CD14-positive monocyte (primary cell): ENCODE measurements at regions not wholly inside any gene's neighbourhood (a gene's known extent, or its start where the extent isn't known, plus 50 kb on each side); places are given as distances from the start of the nearest gene placed in this dataset.

Experiments used
- DNase-seq, 3 donors: peaks; one replicate each; pipeline ENCODE4 v3.0.0-alpha.2; 2011 to 2022
- H2AFZ ChIP-seq: 2 replicates; pipeline ENCODE4 v1.6.0; 2012; ENCODE audit warnings: mild to moderate bottlenecking, low read depth, low read length, inconsistent platforms; ENCODE audit not compliant: insufficient read depth, poor library complexity, severe bottlenecking
- H3K27ac ChIP-seq, 2 donors: 1 replicate in 1 of 2; 2 replicates in 1 of 2; pipeline ENCODE4 v1.5.1; 2012 to 2013; ENCODE audit warnings: low read length in 2 of 2, control low read depth in 1 of 2, inconsistent platforms in 1 of 2, low read depth in 1 of 2, mild to moderate bottlenecking in 1 of 2
- H3K27me3 ChIP-seq, 2 donors: one replicate each; pipeline versions ENCODE4 v1.6.0 to v1.6.1; 2011 to 2013; ENCODE audit warnings: low read length in 2 of 2; ENCODE audit not compliant: control insufficient read depth in 2 of 2, insufficient read depth in 2 of 2
- H3K36me3 ChIP-seq, 2 donors: replicated peaks in 1 of 2; 1 replicate in 1 of 2; 2 replicates in 1 of 2; pipeline versions ENCODE4 v1.5.1 to v1.6.1; 2012 to 2013; ENCODE audit warnings: low read length in 2 of 2, control low read depth in 1 of 2, inconsistent platforms in 1 of 2, mild to moderate bottlenecking in 1 of 2; ENCODE audit not compliant: insufficient read depth in 2 of 2, control insufficient read depth in 1 of 2
- H3K4me1 ChIP-seq, 2 donors: 1 replicate in 1 of 2; 2 replicates in 1 of 2; pipeline versions ENCODE4 v1.5.1 to v1.6.1; 2012 to 2013; ENCODE audit warnings: low read length in 2 of 2, control low read depth in 1 of 2, inconsistent platforms in 1 of 2, mild to moderate bottlenecking in 1 of 2, moderate library complexity in 1 of 2; ENCODE audit not compliant: insufficient read depth in 2 of 2, control insufficient read depth in 1 of 2
- H3K4me2 ChIP-seq: replicated peaks from 2 replicates; pipeline ENCODE3; 2012; ENCODE audit warnings: low read length, moderate library complexity, mild to moderate bottlenecking; ENCODE audit not compliant: poor library complexity, severe bottlenecking; ENCODE audit errors: extremely low read depth
- H3K4me3 ChIP-seq, 3 experiments: fragments of 200-600 bp in 1 of 3; sonication (generic) in 1 of 3; replicated peaks in 1 of 3; 1 replicate in 2 of 3; 2 replicates in 1 of 3; pipeline ENCODE4 v1.5.1; 2011 to 2013; ENCODE audit warnings: low read length in 3 of 3, mild to moderate bottlenecking in 3 of 3, control low read depth in 2 of 3, low read depth in 2 of 3, inconsistent platforms in 1 of 3, moderate library complexity in 1 of 3
- H3K79me2 ChIP-seq: 2 replicates; pipeline ENCODE4 v1.6.0; 2012; ENCODE audit warnings: mild to moderate bottlenecking, control low read depth, inconsistent platforms, low read length, moderate library complexity; ENCODE audit not compliant: insufficient read depth
- H3K9ac ChIP-seq: 2 replicates; pipeline ENCODE4 v1.6.0; 2017; ENCODE audit warnings: low read length, mild to moderate bottlenecking; ENCODE audit not compliant: insufficient read depth, poor library complexity, severe bottlenecking
- H3K9me3 ChIP-seq, 2 donors: replicated peaks in 1 of 2; 1 replicate in 1 of 2; 2 replicates in 1 of 2; pipeline versions ENCODE4 v1.5.1 to v1.6.1; 2012 to 2013; ENCODE audit warnings: low read length in 2 of 2, control low read depth in 1 of 2; ENCODE audit not compliant: control insufficient read depth in 1 of 2, insufficient read depth in 1 of 2
- H4K20me1 ChIP-seq: 2 replicates; pipeline ENCODE4 v1.6.0; 2012; ENCODE audit warnings: mild to moderate bottlenecking, low read length, control low read depth, moderate library complexity; ENCODE audit not compliant: insufficient read depth
- H3K27ac Mint-ChIP-seq, 7 donors: one replicate each; pipeline ENCODE4 v1.8.0; 2020; ENCODE audit warnings: mild to moderate bottlenecking in 7 of 7, mixed read lengths in 7 of 7, moderate library complexity in 6 of 7, inconsistent platforms in 2 of 7
- H3K27me3 Mint-ChIP-seq, 3 donors: one replicate each; pipeline ENCODE4 v1.8.0; 2021 to 2022; ENCODE audit warnings: low read depth in 3 of 3, mild to moderate bottlenecking in 3 of 3, mixed read lengths in 3 of 3, moderate library complexity in 3 of 3, inconsistent platforms in 1 of 3
- H3K36me3 Mint-ChIP-seq, 2 donors: one replicate each; pipeline ENCODE4 v1.8.0; 2020; ENCODE audit warnings: mixed read lengths in 2 of 2, inconsistent platforms in 1 of 2, mild to moderate bottlenecking in 1 of 2
- H3K4me1 Mint-ChIP-seq: one replicate; pipeline ENCODE4 v1.8.0; 2020; ENCODE audit warnings: mild to moderate bottlenecking, mixed read lengths
- H3K4me3 Mint-ChIP-seq, 2 donors: one replicate each; pipeline ENCODE4 v1.8.0; 2020; ENCODE audit warnings: mild to moderate bottlenecking in 2 of 2, mixed read lengths in 2 of 2, moderate library complexity in 1 of 2
- H3K9me3 Mint-ChIP-seq, 7 donors: one replicate each; pipeline ENCODE4 v1.8.0; 2020 to 2022; ENCODE audit warnings: mixed read lengths in 7 of 7, mild to moderate bottlenecking in 6 of 7, moderate library complexity in 6 of 7, inconsistent platforms in 2 of 7
- CTCF ChIP-seq: fragments of 200-600 bp; IDR thresholded peaks from one replicate; pipeline ENCODE4 v1.8.0; 2022; ENCODE audit warnings: antibody characterized with exemption, mild to moderate bottlenecking
- WGBS: methylation state at CpG from one replicate; pipeline ENCODE4 v1.1.5; 2013; ENCODE audit warnings: missing lambda C conversion rate; ENCODE audit not compliant: insufficient coverage; 5-methylcytosine and 5-hydroxymethylcytosine counted together
- intact Hi-C, 2 donors: fragments of 100-400 bp; cut with micrococcal nuclease; formaldehyde crosslinking; loops; one replicate each; pipeline versions ENCODE4 v1.15.0 to v1.15.1; 2023

- no peak for DNase-seq
- no peak overlapping the region for H3K4me3 Mint-ChIP-seq
These were observed 79.8 kb upstream of the PHYHIPL start for GRCh38 chr10:59096631-59097030.

GRCh38 chr10:59098387-59098786, 78.1 kb upstream of the PHYHIPL start:
- no peak overlapping the region for H3K9ac ChIP-seq
- no peak overlapping the region for H3K27ac ChIP-seq
- Mint-ChIP-seq H3K27me3 (no peaks in the 10 kb centered on the region), H3K4me3 (no peak overlapping the region), H3K36me3 (no peaks in the 10 kb centered on the region), H3K4me1 (no peaks in the 10 kb centered on the region), H3K27ac (no peak overlapping the region), H3K9me3 (peaks cover 0 to 3% (median 0%) of the 10 kb centered on the region in 7 donors)
- no peaks in the 10 kb centered on the region for H3K4me1 ChIP-seq
- no peak for DNase-seq
- no peak for TF ChIP-seq CTCF
- no peak overlapping the region for H2AFZ ChIP-seq
- H3K4me3 ChIP-seq, result no peak overlapping the region
- no peaks in the 10 kb centered on the region for H3K9me3 ChIP-seq
- intact Hi-C loops, result no loop called here
- H3K4me2 ChIP-seq, result no peak overlapping the region
- H3K36me3 ChIP-seq, result no peaks in the 10 kb centered on the region
- no peaks in the 10 kb centered on the region for H3K27me3 ChIP-seq
- H3K79me2 ChIP-seq, result no peaks in the 10 kb centered on the region
- no peaks in the 10 kb centered on the region for H4K20me1 ChIP-seq

More at GRCh38 chr10:59096631-59097030, 79.8 kb upstream of the PHYHIPL start:
- H3K9me3 ChIP-seq, result no peaks in the 10 kb centered on the region
- H3K36me3 ChIP-seq, result no peaks in the 10 kb centered on the region
- H3K27me3 ChIP-seq, result no peaks in the 10 kb centered on the region
- H3K27ac Mint-ChIP-seq, result no peak overlapping the region
- H3K4me1 ChIP-seq, result no peaks in the 10 kb centered on the region
- no peaks in the 10 kb centered on the region for H3K79me2 ChIP-seq
- H3K4me3 ChIP-seq, result no peak overlapping the region
- no peaks in the 10 kb centered on the region for H3K4me1 Mint-ChIP-seq
- 100% methylated on average over 1 of the region's 2 CpGs for WGBS
- peaks cover 0 to 3% (median 0%) of the 10 kb centered on the region in 7 donors for H3K9me3 Mint-ChIP-seq
- H3K27ac ChIP-seq, result no peak overlapping the region
- H4K20me1 ChIP-seq, result no peaks in the 10 kb centered on the region
- H3K36me3 Mint-ChIP-seq, result no peaks in the 10 kb centered on the region
- intact Hi-C loops, result no loop called here
- H3K27me3 Mint-ChIP-seq, result no peaks in the 10 kb centered on the region
- no peak overlapping the region for H3K4me2 ChIP-seq
- H2AFZ ChIP-seq, result no peak overlapping the region
- no peak for TF ChIP-seq CTCF
- no peak overlapping the region for H3K9ac ChIP-seq
